Muscle layer of duodenum (tissue), 2 donors: ENCODE measurements at regions not wholly inside any gene's neighbourhood (a gene's known extent, or its start where the extent isn't known, plus 50 kb on each side); places are given as distances from the start of the nearest gene placed in this dataset.
"Not testable (repeated sequence)": the region's sequence is repeated elsewhere in the genome, so short reads cannot be mapped to it uniquely, and the experiment has no call there.

Experiments used
- H3K27ac ChIP-seq: one replicate; pipeline ENCODE4 v1.7.0; 2013; ENCODE audit warnings: mild to moderate bottlenecking, low read length
- H3K27me3 ChIP-seq: one replicate; pipeline ENCODE4 v1.7.0; 2013; ENCODE audit warnings: low read depth, mild to moderate bottlenecking, control low read depth, low read length
- H3K36me3 ChIP-seq, 2 donors: one replicate each; pipeline ENCODE4 v1.7.0; 2013; ENCODE audit warnings: low read length in 2 of 2, control low read depth in 1 of 2, mild to moderate bottlenecking in 1 of 2; ENCODE audit not compliant: insufficient read depth in 2 of 2, control insufficient read depth in 1 of 2
- H3K4me1 ChIP-seq, 2 donors: one replicate each; pipeline ENCODE4 v1.7.0; 2013; ENCODE audit warnings: low read length in 2 of 2, mild to moderate bottlenecking in 2 of 2, control low read depth in 1 of 2, moderate library complexity in 1 of 2; ENCODE audit not compliant: insufficient read depth in 2 of 2, control insufficient read depth in 1 of 2
- H3K4me3 ChIP-seq, 2 donors: one replicate each; pipeline ENCODE4 v1.7.0; 2013; ENCODE audit warnings: low read length in 2 of 2, low read depth in 1 of 2, mild to moderate bottlenecking in 1 of 2
- H3K9me3 ChIP-seq, 2 donors: one replicate each; pipeline ENCODE4 v1.7.0; 2013; ENCODE audit warnings: low read length in 2 of 2, control low read depth in 1 of 2, mild to moderate bottlenecking in 1 of 2; ENCODE audit not compliant: control insufficient read depth in 1 of 2
- donor health status: healthy.

DNA sequence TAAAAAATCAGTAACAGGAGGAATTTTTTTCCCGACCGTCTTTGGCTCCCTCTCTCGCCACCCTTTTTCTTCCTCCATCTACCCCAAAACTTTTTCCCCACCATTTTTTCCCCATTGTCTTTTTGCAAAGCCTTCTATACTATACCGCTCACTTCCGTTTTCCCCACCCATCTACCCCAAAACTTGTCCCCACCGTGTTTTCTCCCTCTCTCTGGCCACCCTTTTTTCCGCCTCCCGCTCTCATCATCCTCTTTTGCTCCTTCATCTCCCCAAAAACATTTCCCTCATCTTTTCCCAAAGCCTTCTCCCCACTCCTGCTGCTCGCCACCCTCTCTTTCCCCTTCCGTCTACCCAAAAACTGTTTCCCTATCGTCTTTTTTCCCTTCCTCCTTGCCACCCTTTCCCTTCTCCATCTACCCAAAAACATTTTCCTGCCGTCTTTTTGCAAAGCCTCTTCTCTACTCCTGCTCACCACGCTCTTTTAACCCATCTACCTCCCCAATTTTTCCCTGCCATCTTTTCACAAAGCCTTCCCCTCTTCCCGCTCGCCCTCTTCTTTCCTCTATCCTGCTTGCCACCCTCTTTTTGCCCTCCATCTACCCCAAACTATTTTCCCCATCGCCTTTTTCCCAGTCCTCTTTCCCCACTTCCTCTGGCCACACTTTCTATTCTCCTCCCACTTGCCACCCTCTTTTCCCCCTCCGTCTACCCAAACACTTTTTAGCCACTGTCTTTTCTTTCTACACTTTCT, 109.4 kb upstream of the TPTE start:
- H3K4me3 ChIP-seq, H3K27me3 ChIP-seq, H3K36me3 ChIP-seq, H3K4me1 ChIP-seq, H3K27ac ChIP-seq: not testable (repeated sequence)
- H3K9me3 ChIP-seq = peaks cover 0 to 13% of the 10 kb centered on the region in 2 donors

DNA sequence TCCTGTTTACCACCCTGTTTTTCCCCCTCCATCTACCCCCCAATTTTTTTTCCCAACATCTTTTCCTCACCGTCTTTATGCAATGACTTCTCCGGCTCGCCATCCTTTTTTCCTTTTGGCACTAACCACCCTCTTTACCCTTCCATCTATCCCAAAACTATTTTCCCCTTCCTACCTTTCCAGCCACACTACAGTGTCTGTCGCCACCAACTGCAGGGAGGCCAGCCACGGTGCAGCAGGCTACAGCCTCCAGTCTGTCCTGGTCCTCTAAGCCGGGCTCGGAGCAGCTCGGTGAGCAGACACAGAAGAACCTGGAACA, 108.5 kb upstream of the TPTE start:
- not testable (repeated sequence) for H3K36me3 ChIP-seq, H3K4me1 ChIP-seq, H3K27ac ChIP-seq, H3K4me3 ChIP-seq, H3K27me3 ChIP-seq
- peaks cover 0 to 18% of the 10 kb centered on the region in 2 donors for H3K9me3 ChIP-seq

DNA sequence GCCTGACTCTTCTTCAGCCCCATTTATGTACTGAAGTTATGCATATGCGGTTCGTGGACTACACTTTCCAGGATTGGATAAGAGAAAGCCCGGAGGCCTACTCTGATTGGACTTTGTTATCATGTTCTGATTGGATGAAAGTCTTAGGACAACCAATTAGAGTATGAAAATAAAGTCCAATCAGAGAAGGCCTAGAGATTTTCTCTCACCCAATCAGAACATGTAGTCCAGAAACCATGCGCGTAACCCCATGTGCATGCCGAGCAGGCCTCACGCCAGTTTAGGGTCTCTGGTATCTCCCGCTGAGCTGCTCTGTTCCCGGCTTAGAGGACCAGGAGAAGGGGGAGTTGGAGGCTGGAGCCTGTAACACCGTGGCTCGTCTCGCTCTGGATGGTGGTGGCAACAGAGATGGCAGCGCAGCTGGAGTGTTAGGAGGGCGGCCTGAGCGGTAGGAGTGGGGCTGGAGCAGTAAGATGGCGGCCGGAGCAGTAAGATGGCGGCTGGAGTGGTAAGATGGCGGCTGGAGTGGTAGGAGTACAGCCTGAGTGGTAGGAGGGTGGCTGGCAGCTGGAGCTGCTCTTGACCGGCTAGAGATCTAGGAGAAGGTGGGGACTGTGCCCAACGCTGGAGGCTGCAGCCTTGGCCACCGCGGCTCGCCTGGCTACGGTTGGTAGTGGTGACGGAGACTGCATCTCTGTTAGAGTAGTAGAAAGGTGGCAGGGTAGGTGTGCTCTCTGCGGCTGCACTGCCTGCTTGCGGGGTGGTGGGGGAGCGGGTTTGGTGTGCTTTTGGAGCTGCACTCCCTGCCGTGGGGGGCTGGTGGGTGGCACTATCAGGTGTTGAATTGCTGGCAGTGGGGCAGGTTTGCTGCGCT, 107.9 kb upstream of the TPTE start:
- not testable (repeated sequence) for H3K36me3 ChIP-seq, H3K4me1 ChIP-seq, H3K27ac ChIP-seq, H3K27me3 ChIP-seq
- Histone ChIP-seq H3K9me3 (peaks cover 0 to 18% of the 10 kb centered on the region in 2 donors), H3K4me3 (peak overlapping the region in 1 of 2 donors; percentile 2)

DNA sequence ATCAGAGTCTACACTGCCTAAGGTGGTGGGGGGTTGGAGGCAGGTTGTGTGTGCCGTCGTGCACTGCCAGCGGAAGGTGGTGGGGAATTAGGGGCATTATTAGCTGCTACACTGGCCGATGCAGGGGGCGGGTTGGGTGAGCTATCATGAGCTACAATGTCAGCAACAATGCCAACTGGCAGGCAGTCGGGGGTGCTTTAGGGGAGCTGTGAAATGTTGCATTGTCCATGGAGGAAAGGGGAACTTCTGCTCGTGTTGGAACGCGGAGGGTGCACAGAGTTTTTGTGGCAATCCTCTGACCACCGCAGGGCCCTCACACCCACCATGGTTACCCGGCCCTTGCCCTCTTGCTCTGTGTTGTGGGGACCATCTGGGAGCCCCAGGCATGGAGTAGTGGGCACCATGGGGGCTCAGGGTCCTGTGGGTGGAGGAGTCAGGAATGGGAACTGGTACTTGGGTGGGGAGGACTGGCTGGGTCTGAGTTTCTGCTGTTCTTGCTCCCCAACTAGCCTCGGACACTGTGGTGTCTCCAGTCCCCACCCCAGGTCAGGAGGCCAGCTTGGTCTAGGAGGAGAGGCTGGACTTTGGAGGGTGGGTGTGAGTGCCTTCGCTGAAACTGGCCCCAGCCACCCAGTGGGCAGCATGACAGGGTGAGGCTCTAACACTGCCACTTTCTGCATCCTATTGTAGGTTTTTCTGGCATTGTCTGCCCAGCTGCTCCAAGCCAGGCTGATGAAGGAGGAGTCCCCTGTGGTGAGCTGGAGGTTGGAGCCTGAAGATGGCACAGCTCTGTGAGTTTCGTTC, 107.1 kb upstream of the TPTE start:
- not testable (repeated sequence) for H3K27me3 ChIP-seq, H3K4me1 ChIP-seq, H3K36me3 ChIP-seq, H3K27ac ChIP-seq, H3K4me3 ChIP-seq
- H3K9me3 ChIP-seq = peaks cover 0 to 18% of the 10 kb centered on the region in 2 donors

DNA sequence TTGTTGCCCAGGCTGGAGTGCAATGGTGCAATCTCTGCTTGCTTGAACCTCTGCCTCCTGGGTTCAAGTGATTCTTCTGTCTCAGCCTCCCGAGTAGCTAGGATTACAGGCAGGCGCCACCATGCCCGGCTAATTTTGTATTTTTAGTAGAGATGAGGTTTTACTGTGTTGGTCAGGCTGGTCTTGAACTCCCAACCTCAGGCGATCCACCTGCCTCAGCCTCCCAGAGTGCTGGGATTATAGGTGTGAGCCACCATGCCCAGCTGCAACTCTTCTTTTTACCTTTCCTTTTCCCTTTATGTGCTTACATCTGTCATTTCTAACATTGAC, 106.5 kb upstream of the TPTE start:
- H3K36me3 ChIP-seq, H3K27me3 ChIP-seq, H3K4me3 ChIP-seq, H3K27ac ChIP-seq, H3K4me1 ChIP-seq: not testable (repeated sequence)
- peaks cover 0 to 18% of the 10 kb centered on the region in 2 donors for H3K9me3 ChIP-seq

DNA sequence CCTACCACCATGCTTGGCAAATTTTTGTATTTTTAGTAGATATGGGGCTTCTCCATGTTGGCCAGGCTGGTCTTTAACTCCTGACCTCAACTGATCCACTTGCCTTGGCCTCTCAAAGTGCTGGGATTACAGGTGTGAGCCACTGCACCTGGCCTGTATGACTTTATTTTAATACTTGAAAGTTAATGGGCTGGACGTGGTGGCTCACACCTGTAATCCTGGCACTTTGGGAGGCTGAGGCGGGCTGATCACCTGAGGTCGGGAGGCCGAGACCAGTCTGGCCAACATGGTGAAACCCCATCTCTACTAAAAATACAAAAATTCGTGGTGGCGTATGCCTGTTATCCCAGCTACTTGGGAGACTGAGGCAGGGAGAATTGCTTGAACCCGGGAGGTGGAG, 105.9 kb upstream of the TPTE start:
- H3K27me3 ChIP-seq, H3K4me3 ChIP-seq, H3K27ac ChIP-seq, H3K4me1 ChIP-seq, H3K36me3 ChIP-seq: not testable (repeated sequence)
- H3K9me3 ChIP-seq = peaks cover under 1 to 16% of the 10 kb centered on the region in 2 donors

DNA sequence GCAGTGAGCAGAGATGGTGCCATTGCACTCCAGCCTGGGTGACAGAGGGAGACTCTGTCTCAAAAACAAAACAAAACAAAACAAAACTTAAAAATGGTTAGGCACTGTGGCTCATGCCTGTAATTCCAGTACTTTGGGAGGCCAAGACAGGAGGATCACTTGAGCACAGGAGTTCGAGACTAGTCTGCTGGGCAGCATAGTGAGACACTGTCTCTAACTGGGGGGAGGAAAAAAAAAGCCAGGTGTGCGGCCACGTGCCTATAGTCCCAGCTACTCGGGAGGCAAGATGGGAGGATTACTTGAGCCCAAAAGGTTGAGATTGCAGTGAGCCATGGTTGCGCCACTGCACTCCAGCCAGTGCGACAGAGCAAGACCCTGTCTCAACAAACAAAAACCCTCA, 105.5 kb upstream of the TPTE start:
- H3K27me3 ChIP-seq, H3K36me3 ChIP-seq, H3K4me1 ChIP-seq, H3K27ac ChIP-seq, H3K4me3 ChIP-seq: not testable (repeated sequence)
- H3K9me3 ChIP-seq = peaks cover 4 to 15% of the 10 kb centered on the region in 2 donors

DNA sequence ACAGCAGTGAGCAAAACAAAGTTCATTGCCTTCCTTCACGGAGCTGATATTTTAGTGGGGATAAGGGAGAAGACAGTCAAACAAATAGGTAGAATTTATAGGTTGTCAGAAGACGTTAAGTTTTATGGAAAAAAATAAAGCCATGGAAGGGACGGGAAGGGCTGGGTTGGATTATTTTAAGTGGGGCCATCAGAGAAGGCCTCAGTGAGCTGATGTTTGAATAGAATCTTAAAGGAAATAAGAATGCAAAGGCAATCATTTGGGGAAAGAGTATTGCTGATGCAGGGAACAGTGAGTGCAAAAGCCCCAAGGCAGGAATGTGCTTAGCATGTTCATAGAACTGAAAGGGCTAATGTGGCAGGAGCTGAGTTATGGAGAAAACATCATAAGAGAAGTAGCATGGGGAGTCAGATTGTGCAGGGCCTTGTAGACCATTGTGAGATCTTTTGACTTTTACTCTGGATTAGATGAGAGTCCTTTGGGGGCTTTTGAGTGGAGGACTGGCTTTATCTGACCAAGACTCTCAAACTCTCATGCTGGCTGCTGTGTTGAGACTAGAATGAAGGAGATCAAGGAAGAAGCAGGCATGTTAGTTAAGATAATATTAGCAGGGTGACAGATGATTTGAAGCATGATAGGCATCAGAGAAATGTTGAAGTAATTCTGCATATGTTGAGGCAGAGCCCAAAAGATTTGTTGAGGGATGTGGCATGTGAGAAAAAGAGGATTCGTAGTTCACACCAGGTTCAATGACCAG, 104.5 kb upstream of the TPTE start:
- not testable (repeated sequence) for H3K4me3 ChIP-seq
- H3K9me3 ChIP-seq = peaks cover 4 to 15% of the 10 kb centered on the region in 2 donors

DNA sequence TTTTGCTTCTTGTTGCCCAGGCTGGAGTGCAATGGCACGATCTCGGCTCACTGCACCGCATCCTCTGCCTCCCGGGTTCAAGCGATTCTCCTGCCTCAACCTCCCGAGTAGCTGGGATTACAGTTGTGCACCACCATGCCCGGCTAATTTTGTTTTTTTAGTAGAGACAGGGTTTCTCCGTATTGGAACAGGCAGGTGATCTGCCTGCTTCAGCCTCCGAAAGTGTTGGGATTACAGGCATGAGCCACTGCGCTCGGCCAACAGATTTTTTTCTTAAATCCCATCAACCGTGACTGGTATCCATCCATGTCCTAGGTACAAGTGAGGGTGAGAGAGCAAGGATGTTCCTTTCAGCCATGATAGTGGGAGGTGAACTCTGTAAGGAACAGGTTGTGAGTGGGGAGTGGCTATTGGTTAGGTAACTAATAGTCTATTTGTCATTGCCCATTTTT, 103.8 kb upstream of the TPTE start:
- peaks cover 4 to 11% of the 10 kb centered on the region in 2 donors for H3K9me3 ChIP-seq
- not testable (repeated sequence) for H3K27me3 ChIP-seq, H3K27ac ChIP-seq, H3K4me3 ChIP-seq, H3K4me1 ChIP-seq, H3K36me3 ChIP-seq

More for the DNA sequence above, 104.5 kb upstream of the TPTE start:
- not testable (repeated sequence) for H3K27me3 ChIP-seq, H3K36me3 ChIP-seq, H3K27ac ChIP-seq, H3K4me1 ChIP-seq

DNA sequence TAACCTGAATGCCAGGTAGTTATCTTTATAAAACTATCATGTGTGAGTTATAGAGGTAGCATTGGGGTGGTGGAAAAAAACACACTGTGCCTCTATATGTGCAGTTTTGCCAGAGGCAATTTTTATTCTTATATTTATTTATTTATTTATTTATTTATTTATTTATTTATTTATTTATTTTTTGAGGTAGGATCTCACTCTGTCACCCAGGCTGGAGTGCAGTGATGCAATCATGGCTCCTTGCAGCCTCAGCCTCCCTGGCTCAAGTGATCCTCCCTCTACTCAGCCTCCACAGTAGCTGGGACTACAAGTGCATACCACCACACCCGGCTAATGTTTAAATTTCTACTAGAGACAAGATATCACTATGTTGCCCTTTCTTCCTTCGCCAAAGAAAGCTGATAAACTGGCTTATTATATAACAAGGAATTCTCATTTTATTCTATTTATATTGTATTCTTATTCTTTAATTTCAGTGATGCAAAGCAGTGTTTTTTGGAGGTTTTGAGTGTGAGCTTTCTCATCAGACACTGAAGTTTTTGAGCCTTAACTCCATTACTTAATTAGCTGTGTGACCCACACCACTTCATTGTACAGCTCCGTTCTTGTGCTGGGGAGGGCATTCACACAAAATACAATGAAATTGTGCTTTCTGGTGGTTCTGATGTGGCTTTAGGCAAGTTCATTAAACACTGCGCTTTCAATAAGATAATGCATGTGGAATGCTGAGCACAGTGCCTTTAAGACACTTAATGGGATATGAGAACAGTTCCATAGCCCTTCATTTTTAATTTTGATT, 102.9 kb upstream of the TPTE start:
- H3K27me3 ChIP-seq, H3K4me1 ChIP-seq, H3K4me3 ChIP-seq, H3K36me3 ChIP-seq, H3K9me3 ChIP-seq, H3K27ac ChIP-seq: not testable (repeated sequence)
